ENCODE measurements at regions not wholly inside any gene's neighbourhood (a gene's known extent, or its start where the extent isn't known, plus 50 kb on each side); places are given as distances from the start of the nearest gene placed in this dataset.

DNA sequence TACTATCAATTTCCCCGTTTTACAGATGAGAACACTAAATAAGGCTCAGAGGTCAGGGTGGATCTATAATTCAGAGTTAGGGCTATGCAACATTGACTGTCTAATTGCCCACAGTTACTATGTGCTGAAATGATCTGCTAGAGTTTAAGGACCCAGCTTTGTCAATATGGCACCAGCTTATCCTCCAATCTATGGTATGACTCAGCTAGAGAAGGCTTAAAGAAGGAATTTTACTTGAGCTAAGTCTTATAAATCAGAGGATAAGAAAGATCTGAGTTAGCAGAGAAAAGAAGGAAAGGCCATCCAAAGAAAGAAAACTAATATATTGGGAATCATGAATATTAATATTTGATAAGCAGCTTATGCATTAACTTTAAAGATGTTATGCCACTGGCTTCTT is 78.1 kb downstream of the ASB9 start:
- DNase-seq = no peak

DNA sequence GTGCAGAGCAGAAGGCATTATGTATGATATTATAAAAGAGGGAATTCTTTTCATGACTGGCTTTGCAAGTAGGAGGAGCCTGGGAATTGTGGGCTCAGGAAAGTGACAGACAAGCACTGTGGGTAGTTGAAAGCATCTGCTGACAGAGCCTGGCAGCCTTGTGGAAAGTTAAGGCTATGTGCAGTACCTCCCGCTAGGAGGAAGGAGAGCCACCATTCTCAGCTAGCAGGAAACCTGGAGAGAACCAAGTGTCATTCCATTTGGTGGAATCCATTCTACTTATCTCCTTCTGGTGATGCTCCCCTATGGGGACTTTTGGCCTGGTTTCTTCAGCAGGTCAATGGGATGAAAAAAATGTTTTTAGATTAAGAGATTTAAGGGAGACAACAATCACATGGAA is 81.8 kb downstream of the ASB9 start:
- no peak for DNase-seq

DNA sequence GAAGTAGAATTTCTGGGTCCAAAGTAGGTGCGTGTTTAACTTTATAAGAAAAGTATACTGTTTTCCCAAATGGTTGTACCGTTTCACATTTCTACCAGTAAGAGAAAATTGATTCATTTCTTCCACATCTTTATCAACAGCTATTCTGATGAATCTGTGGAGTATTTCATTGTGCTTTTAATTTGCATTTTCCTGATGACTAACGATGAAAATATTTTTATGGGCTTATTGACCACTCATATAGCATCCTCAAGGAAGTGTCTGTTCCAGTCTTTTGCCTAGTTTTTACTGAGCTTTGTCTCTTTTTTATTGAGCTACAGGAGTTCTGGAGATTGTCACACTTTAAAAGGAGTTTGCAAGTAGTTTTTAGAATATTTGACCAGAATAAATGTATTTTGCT is 92.6 kb downstream of the ASB9 start:
- no peak for DNase-seq

DNA sequence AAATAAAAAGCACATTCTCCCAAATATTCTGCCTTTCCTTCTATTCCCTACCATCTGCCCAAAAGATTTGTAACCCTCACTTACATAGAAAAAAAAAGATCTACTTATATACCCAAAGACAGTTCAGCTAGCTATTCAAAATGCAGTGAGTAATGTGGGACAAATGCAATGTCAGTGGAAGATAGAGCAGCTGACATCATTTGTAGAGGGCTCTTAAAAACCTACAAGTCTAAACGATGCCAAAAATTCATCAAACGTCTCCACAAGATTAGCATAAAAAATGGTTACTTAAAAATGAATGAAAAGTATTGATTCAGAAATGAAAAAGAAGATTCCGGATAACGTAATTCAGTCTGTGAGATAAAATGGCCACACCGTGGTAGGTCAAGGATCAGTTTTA is 96.5 kb downstream of the ASB9 start:
- DNase-seq = no peak

DNA sequence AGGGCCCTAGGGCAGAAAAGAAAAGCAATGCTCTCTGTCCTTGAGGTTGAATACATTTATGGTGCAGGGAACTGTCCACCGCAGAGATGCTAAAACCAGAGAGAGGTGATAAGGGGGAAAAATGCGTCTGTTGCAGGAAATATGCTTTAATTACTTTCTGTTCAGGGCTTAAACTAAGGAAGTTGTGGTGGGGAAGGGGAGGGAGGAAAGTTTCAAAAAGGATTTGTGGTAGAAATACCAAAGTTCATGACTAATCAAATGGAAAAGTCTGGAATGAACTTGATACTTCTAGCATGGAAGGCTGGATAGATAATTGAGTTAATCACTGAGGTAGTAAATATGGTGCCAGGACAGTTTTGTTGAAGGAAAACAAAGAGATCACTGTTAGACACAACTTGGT is 99.0 kb downstream of the ASB9 start:
- no peak for DNase-seq

DNA sequence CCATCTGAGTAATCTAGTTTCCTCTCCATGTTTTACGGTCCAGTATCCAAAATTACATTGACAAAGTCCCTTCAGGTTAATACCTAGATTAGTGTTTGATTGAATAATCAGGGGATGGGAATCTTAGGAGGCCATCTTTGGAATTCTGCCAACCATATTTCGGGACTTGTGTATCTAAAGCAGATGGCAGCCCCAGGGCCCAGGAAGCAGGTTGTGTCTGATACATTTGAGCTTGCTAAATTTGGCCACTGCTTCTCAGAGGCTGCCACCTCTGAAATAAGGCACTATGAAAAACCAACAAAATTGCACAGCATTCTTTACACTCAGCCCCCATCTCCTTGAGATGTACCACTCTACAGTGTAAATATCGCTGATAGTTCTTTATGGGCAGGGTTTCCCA is 102.1 kb downstream of the ASB9 start:
- no peak for DNase-seq

DNA sequence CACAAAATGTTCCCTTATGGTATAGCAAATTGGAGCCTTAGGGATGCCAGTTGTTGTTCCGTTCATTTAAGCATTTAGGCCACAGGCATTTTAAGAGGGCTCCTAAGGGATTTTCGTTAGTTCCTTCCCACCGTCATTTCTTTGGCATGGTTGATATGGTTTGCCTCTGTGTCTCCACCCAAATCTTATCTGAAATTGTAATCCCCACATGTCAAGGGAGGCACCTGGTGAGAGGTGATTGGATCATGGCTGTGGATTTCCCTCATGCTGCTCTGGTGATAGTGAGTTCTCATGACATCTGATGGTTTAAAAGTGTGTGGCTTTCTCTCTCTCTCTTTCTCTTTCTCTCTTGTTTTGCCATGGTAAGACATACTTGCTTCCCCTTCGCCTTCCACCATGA is 104.1 kb downstream of the ASB9 start:
- no peak for DNase-seq

DNA sequence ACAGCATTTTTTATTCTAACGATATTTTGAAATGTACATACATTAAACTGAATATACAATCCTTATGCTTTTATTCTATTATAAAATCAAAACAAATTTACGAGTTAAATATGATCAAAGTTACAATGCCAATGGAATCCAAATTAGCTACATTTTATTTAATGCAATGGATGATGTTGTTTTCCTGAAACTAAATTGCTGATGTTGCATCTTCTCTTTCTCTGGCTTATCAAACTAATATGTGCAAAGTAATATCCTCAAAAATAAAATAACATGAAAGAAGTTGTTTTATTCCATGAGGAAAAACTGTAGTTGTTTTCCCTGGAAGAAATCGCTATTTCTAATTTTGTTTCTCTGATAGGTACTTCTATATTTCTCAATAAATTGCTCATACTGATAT is 106.8 kb downstream of the ASB9 start:
- no peak for DNase-seq

DNA sequence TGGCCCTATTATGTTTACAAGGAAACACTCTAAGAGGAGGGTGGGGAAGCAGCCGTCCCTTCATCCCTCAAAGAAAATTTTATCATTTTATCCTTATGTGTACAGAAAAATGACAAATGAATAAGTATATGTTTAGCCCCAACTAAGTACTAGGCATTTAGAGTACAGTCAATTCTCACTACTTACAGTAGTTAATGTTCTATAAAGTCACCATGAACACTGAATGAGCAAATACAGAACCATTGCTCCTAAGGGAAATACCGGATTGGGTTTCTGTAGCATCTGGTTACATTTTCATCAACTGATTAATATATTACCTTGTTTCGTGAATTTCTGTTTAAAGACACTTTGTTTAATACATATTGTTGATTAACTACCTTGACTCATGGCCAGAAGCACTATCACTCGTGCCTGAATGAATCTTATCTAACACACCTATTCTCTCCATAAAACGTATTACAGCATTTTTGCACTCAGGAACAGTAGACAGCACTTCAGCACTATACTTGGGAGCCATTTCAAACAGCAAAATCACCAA is 109.3 kb downstream of the ASB9 start:
- DNase-seq = no peak

DNA sequence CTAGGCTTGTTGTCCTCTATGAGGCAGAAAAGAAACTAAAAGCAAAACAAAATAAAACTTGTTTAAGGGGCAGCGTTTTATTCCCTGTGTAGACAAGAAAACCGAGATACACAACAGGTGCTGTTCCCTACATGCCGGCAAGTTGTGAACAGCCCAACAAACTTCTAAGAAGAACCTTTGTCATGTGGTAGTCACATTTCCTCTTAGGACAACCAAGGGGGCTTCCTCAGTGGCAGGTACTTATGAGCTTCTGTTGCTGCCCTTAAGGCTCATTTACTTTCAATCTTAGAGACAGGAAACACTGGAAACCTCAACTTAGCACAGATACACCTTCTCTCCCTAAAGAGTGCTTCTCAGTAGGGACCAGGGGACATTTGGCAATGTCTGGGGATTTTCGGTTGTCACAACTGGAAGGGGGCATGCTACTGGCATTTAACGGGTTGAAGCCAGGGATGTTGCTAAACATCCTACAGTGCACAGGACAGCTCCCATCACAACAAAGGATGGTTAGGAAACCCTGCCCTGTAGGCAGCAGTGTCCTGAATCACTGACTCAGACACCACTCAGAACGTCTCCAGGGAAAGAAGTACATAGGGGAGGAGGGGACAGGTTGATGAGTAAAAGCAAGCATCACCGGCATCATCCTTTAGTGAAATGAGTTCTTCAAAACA is 111.0 kb downstream of the ASB9 start:
- no peak for DNase-seq

DNA sequence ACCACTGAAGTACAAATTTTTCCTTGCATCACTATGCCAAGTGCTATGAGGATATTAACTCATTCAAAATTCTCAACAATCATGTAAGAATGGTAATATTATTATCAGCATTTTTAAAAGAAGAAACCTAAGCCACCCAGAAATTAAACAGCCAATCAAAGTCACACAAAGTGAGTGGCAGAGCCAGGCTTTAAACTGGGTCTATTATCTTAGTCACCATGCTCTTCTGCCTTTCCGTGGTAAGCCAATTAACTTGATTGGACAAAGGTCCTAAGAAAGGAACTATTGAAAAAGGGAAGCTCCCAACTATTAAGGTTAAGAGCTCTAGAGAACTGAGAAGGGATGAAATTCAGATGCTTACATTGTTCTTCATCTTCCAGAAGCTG is 111.5 kb downstream of the ASB9 start:
- no peak for DNase-seq

DNA sequence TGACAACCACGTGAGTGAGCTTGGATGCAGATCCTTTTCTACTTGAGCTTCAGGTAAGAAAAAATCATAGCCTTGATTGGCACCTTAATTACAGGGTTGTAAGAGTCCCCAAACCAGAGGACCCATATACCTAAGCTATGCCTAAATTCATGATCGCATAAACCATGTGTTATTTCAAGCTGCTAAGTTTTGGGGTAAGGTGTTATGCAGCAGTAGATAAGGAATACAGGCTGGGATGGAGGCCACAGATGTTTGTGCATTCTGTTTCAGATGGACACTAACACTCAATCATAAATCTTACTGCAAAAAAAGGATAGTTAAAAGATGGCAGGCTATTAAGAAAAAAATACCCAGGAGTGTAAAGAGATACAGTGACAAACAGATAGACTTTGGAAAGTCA is 112.3 kb downstream of the ASB9 start:
- DNase-seq = no peak

DNA sequence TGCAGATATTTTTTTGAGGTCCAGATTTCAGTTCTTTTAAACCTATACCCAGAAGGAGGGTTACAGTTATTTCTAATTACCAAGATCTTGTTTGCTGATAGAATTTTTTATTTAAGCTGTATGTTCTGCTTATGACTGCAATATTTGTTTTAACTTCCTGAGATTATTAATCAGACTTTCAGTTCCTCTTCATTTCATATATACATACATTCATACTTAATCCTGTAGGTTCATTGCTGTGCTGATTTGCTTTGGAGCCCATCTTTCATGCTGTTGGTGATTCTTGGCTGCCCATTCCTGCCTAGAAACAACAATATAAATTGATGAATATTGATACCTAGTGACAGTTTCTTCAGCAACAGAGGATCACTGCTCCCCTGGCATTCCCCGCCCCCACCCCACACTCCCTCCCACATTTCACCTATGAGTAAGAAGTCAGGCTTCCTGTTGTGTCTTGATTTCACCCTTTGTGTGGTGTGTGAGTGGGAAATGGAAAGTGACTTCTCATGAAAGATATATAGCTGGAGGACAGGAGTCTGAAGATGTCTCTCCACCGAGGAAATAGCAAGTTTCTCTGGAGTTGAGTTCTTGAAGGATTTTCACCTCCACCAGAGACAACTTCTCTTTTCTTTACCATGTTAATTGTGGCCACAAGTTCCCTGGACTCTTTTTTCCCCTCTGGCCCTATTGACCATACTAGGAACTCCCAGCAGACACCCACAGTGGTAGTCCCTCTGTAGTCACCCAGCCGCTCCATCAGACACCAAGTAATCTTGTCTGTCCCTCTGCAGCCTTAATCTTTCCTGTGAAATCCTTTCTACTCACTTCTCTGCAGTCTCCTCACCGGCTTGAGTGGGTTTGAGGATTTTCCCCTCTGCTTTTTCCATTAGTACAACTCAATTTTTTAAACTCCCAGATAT is 118.4 kb downstream of the ASB9 start:
- DNase-seq = peak; percentile 61 to 67

DNA sequence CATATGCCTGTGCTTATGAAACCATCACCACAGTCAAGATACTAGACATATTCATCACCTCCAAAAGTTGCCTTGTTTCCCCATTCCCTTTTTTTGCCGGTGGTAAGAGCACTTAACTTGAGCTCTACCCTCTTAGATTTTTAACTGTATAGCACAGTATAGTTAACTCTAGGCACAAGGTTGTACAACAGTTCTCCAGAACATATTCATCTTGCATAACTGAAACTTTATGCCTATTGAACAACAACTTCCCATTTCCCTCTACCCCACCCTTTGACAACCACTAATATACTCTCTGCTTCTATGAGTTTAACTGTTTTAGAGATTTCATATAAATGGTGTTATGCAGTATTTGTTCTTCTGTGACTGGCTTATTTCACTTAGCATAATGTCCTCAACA is 119.3 kb downstream of the ASB9 start:
- peak; percentile 33 to 41 for DNase-seq

DNA sequence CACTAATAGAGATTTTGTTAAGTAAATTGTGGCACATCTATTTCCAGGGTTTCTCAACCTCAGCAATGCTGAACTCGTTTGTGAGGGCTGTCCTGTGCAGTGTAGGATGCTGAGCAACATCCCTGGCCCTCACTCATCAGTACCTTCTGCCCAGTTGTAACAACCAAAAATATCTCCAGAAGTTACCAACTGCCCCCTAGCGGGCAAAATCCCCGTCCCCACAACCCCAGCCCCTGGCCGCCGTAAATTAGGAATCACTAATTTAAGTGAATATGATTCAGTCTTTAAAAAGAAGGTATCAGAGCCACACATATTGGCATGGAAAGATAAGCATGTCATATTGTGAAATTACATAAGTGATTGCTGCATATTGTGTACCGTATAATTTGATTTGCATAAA is 123.4 kb downstream of the ASB9 start:
- no peak for DNase-seq

DNA sequence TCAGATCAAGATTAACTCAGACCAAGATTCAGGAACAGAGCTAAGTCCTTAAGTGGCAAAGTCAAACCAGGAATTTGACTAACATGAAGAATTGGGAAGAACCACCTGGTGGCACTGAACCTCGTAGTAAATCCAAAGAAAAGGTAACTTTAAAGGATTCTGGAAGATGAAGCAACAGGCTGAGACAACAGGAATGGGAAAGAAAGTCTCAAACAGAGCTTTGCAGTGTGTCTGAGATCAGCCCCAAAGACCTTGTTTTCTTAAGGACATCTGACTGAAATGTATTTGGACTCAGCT is 126.1 kb downstream of the ASB9 start:
- no peak for DNase-seq

DNA sequence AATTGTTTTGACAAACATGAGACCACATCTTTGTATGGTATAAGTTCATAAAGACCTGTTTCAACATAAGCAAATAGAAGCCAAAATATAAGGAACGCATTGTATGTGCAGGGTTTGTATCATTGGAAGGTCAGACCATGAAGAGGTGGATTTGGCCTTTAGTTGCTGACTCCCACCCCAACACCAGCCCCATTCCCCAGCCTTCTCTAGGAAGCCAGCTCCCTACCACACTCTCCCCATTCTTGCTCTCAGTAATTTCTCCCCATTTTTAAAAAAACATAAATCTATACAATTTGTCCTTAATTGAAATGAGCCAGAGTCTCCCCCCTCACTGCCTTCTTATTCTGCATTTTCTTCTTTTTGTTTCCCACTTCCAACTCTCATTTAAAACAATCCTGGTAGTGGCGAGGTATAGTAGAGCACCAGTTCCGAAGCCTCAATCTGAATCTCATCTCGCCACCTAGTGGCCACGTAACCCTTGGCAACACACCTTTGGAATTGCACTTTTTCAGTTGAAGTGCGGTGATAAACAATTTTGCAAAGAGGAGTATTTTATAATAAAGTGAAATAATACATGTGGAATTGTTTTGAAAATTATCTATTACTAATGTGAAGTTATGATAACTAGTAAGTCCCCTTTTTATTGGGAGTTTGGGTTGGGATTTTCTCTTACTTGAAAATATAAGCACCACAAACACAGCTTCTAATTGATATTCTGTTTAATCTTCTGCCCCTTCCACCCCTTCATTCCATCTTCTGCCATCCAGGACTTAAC is 126.6 kb downstream of the ASB9 start:
- DNase-seq = peak in 1 of 2 donors; percentile 22

DNA sequence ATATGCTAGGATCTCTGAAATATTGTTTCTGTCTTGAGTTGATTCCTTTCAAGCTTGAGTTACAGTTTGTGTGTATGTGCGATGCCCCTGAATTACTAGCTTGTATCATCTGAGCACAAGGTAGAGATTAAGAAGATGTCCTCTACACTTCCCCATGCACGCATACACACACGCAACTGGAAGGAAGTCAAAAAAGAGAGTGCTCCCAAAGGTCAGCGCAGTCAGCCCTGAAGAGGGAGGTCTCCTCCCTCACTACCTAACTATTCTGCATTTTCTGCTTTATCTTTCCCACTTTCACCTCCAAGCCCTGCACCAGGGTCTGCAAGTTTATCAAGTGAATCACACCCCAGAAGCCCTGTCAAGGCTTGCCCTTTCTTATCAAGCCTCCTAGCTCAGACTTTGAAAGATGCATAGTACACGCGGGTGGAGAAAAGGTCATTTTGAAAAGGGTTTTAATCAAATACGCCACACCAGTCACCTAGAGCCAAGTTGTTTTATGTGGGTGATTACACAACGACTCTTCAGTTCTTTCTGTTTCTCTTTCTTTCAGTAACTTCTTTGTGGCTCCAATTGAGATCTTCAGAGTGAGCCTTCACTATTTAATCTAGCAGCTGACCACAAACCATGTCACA is 127.7 kb downstream of the ASB9 start:
- no peak for DNase-seq

DNA sequence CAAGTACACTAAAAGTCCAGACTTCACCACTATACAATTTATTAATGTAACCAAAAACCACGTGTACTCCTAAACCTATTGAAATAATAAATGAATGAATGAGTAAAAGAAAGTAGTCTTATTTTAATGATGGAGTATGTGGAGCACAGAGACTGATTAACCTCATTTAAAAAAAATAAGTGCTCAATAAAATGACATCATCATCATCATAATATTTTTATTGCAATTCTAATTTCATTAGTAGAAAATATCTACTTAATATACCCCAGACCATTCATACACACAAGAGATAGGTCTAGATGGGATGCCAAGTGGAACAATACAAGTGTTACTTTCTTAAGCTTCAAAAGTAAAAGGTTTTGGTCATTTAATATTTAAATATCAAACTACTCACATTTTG is 133.1 kb downstream of the ASB9 start:
- DNase-seq = no peak

DNA sequence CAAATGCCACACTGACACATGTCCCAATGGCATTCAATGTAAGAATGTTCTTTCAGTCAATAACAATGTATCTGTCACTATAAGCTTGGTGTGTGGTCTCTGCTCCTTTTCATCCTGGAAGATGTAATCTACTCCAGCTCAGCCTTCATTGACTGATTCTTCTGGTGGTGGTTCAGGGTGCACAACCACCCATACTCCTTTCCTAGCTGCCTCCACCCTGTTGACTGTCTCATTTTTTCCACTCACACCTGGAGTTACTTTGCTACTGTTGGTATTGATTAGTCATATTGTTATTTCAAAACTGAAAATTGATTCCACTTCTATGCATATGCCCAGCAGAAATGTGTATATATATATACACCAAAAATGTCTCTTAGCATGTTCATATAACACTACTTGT is 140.5 kb downstream of the ASB9 start:
- DNase-seq = no peak

DNA sequence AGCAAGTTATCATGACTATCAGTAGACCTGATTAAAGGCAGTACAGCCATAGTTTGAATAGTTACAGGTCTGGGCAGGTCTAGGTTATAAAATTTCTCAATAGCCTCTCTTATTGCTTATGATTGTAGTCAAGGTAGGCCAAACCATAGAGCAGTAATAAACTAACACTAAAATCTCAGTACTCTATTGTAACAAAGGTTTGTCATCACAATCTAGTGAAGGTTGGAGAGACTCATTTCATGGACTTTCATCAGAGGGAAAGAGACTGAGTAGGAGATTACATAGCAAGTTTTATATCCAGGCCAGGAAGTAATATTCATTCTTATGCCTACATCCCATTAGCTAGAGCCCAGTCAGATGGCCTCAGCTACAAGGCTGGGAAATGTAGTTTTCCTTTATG is 141.0 kb downstream of the ASB9 start:
- no peak for DNase-seq

DNA sequence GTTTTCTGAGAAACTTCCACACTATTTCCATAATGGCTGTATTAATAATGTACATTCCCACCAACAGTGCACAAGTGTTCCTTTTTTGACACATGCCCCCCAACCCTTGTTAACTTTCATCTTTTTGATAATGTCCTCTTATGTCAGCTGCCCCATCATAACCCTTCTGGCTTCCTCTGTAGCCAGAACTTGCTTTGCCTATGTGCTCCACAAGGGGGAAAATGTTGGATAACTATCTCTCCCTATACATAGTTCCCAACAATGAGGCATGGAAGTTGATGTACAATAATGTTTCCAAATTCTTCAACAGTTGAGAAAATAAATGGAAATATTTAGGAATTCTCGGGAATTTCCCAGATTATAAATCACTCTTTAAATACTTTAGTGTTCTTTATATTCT is 142.9 kb downstream of the ASB9 start:
- DNase-seq = peak in 1 of 2 donors; percentile 2

DNA sequence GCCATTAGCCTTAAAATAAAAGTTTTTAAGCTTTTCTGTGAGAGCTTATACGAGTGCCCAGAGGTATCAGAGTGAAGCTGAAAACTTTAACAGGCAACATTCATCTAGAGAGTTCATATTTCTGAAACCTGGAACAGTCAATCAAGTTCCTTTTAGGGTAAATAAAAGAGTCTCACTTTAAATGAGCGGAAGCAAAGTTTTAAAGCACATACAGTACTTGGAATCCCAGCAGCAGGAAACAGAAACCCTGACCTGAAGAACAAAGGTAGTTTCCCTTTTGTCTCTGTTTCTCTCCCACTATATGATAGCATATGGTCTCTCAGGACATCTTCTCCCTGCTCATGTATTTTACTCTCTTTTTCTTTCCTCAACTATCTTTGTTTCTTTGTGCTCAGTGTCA is 153.0 kb downstream of the ASB9 start:
- no peak for DNase-seq

Measured in inflammatory macrophage treated with lipopolysaccharide for 1 hour (primary cell).